HG02885 (cell line): ENCODE measurements at regions not wholly inside any gene's neighbourhood (a gene's known extent, or its start where the extent isn't known, plus 50 kb on each side); places are given as distances from the start of the nearest gene placed in this dataset.
"Not testable (repeated sequence)": the region's sequence is repeated elsewhere in the genome, so short reads cannot be mapped to it uniquely, and the experiment has no call there.

Experiments
- ATAC-seq: cut with Tn5 transposase; IDR thresholded peaks from one replicate; pipeline ENCODE4 v1.9.1; 2021; ENCODE audit warnings: mild to moderate bottlenecking; ENCODE audit not compliant: unreplicated experiment, poor library complexity

DNA sequence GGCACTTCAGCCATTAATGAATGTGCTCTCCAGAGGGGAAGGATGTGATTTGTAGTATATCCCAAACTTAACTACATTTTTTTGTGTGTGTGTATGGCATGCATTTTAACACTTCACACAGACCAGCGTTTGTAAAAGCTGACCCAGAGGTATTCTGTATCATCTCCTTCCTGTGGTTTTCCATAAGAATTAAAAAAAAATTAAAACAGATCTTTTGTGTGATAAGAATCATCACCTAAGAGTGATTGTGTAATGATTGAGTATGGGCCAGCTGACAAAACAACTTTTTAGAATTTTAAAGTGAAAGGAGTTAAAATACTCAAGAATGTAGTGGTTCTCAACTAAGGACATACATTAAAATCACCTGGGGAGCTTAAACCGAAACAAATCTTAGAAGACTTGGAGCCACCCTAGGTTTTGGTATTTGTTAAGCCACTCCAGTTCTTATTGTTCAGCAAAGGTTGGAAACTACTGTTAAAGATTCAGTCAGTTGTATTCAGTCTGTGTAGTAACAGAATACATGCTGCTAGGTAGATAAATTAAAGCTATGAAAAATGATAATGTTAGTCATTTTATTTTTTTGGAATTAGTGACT, 120.1 kb downstream of the HAUS1 start:
- ATAC-seq: no peak

DNA sequence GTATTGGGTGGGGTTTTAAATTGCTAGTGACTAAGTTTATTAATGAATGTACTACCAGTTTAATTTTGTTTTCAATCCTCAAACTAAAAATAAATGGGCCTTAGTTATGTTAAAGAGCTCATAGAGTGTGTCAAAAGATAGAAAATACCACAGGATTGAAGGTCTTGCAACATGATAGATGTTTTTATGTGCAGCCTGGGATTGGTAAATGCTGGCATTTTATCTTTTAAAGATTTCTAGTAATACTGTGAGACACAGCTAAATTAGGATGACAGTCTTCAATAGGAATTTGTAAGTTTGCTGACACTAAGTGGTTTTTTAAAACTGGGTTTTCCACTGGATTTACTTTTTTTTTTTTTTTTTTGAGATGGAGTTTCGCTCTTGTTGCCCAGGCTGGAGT, 122.3 kb downstream of the HAUS1 start:
- no peak for ATAC-seq

DNA sequence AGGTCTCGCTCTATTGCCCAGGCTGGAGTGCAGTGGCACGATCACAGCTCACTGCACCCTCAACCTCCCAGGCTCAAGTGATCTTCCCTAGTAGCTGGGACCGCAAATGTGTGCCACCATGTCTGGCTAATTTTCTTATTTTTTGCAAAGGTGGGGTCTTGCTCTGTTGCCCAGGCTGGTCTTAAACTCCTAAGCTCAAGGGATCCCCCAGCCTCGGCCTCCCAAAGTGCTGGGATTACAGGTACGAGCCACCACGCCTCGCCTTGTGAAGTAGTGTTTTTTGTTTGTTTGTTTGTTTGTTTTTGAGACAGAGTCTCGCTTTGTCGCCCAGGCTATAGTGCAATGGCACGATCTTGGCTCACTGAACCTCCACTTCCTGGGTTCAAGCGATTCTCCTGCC, 125.5 kb downstream of the HAUS1 start:
- not testable (repeated sequence) for ATAC-seq

DNA sequence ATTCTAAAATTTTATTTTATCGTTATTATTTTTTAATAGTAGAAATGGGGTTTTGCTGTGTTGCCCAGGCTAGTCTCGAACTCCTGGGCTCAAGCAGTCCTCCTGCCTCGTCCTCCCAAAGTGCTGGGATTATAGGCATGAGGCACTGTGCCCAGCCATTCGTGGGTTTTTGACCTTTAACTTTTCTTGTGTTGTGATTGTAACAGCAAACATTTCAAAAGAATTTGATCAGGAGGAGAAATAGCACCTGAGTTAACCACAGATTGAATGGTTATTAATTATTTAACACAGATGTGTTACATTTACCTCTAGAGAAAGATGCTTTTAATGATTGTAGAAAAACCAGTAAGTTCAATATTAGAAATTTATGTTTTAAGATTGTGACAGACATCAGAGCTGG, 132.0 kb downstream of the HAUS1 start:
- no peak for ATAC-seq

DNA sequence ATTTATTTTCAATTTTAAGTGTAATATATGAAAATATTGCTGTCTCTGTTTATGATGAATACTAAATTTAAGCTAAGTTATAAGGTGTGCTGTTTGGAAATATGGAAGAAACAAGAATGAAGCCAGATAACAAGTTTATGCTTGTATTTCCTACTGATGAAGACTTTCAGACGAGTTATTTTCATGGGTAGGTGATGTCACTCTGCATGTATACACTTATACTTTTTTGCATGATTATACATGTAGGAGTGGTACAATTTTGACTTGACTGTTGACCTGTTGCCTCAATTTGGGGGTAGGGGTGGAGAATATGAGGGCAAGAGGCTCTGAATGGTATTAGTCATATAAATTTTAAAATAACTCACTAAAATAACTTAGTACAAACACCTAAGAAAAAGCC, 133.7 kb downstream of the HAUS1 start:
- ATAC-seq: no peak

DNA sequence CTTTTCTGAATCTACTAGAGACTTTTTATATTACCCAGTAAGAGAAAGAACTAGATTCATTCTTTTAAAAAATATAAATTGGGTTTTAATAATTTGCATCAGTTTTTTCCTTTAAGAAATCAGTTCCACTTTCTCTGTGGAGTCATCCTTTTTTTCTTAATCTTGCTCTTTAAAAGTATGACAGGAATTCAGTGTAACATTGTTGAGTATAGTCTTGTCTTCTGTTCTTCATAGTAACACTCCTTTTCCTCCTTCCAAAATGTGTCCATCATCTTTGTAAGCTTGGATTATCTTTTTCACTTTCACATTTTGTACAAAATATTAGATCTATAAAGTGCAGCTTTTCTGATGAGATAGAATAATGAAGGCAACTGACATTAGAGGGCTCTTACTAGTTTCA, 135.4 kb downstream of the HAUS1 start:
- ATAC-seq: no peak

DNA sequence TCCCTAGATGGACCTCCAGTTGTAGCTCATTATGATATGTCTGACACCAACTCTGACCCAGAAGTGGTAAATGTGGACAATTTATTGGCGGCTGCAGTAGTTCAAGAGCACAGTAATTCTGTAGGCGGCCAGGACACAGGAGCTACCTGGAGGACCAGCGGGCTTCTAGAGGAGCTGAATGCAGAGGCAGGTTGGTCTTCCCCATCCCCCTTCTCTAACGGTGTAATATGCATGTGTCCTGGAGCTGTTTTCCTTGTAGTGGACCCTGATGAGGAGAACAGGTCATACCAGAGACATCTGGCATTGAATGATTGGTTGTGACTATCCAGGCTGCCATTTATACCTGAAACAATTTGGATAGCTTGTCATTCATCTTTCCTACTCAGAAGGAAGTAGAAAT, 135.8 kb downstream of the HAUS1 start:
- no peak for ATAC-seq

DNA sequence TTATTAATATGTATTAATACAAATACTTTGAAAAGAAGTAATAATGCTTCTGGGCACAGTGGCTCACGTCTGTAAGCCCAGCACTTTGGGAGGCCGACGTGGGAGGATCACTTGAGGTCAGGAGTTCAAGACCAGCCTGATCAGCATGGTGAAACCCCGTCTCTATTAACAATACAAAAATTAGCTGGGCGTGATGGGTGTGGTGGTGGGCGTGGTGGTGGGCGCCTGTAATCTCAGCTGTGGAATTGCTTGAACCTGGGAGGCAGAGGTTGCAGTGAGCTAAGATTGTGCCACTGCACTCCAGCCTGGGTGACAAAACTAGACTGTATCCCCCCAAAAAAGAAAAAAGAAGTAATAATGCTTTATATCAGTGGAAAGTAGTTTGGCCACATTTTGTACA, 137.2 kb downstream of the HAUS1 start:
- ATAC-seq: not testable (repeated sequence)

DNA sequence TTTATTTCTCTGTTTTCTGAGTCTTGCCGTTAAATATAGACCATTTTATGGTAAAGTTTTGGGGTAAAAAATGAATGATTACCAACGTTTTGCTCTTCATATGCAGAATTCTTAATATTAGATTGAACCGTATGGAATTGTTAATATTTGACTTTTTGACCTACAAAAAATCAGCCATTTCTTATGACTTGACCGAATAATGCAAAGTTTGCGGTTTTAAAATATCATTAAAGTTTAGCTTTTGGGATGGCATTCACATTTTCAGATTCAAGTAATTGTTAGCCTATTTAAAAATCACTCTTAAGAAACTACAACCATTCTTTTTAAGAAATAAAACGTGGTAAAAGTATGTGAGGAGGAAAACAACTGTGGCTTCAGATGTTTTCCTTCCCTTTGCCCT, 138.0 kb downstream of the HAUS1 start:
- ATAC-seq: no peak

DNA sequence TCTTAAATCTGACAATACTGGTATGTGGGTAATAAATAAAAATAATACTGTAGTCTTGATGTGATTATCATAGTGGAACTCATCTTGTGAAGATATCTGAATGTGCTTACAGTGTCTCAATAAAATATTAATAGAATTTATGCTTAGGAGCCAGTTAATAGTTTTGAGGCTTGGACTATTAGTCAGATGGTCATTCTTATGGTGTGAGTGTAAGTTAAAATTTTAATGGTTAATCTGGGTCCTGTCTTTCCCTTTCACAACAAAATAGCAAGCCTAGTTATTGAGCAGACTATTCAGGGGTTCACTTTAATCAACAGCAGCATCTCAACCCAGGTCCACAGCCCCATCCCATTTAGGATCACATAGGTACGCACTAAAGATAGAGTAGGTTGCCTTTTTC, 138.9 kb downstream of the HAUS1 start:
- ATAC-seq: no peak

DNA sequence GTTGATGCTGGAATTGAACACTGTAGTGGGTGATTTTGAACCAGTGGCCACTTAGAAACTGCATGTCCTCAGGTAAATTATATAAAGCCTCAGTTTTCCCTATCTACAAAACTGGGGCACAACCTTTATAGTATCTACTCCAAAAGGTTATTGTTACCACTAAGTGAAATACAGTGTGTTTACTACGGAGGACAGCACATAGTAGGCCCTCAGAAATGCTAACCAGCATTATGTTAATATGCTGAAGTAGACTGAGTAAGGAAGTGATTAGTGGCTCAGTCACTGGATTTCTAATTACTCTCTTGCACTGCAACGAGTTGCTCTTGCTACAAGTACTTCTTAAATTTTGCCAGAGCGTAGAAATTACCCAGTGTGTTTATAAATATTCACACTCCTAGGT, 139.5 kb downstream of the HAUS1 start:
- ATAC-seq: no peak

DNA sequence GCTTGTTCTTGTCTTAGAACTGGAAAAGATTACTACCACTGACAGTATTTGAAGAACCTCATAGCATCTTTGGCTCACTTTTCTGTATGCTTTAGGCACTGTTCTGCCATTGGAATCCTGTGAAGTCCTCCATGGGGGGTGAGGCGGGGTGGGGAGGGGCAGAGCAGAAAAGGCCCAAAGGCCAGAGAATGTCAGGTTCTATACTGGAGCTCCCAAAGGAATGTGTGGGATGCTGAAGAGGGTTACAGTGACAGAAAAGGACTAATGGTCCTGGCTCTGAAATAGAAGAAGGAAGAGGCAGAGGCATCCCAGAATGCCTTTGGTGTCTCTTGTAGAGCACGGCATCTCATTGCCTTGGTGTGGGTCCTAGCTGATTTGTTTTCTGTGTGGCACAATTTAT, 141.9 kb downstream of the HAUS1 start:
- ATAC-seq: no peak

DNA sequence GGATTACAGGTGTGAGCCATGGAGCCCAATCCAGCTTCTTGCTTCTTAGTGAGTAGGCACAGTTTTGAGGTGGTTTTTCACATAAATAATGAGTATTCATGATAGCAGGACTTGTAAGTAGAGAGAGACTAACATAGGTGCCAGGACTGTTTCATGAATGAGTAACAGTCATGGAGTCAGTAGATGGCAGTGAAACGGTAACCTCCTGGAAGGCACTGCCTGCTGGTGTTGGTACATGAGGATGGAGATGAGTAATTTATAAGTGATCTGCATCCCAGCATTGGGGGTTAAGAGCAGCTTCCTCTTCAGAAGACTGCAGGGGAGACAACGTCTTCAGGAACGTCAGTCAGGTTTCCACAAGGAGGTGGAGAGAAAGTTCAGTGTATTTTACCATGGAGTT, 143.8 kb downstream of the HAUS1 start:
- ATAC-seq: no peak

DNA sequence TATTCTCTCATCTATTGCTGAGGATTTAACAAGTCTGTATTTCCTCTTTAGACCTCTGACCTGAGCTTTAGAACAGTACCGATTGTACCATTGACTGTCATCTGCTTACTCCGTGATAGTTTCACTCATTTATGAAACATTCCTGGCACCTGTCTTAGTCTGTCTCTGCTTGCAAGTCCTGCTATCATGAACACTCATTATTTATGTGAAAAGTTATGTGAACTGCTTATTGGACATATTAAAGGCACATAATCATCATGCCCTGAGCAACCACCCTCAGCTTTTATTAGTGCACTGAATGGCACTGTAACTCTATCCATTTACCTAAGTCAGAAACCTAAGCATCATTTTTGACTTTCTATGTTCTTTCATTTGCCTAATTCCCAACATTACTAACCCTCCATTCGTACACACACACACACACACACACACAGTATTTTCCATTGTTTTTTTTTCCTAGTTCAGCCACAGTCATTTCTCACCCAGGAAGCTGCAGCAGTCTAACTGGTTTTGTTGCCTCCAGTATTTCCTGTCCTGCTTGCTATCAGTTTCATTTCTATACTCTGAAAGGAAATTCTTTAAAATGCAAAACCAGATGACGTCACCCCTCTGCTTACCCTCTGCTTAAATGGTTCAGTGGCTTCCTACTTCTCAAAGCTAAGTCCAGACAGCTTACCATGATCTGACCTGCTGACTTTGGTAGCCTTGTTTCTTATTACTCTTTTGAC, 146.1 kb downstream of the HAUS1 start:
- peak; percentile 99 for ATAC-seq

DNA sequence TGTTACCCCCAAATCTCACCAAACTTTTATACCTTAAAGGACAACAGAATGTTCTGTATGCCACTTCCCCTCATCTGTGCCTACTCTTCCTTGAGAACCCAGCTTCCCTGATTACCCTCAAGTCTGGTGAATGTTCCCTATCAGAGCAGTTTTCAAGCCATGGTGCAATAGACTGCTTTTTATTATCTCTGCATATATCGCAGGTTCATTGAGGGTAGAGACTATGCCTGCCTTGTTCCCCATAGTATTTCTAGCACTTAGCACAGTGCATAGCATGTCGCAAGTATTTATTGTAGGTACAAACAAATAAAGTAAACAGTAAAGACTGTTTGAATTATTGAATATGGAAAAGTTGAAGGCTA, 146.6 kb downstream of the HAUS1 start:
- no peak for ATAC-seq

DNA sequence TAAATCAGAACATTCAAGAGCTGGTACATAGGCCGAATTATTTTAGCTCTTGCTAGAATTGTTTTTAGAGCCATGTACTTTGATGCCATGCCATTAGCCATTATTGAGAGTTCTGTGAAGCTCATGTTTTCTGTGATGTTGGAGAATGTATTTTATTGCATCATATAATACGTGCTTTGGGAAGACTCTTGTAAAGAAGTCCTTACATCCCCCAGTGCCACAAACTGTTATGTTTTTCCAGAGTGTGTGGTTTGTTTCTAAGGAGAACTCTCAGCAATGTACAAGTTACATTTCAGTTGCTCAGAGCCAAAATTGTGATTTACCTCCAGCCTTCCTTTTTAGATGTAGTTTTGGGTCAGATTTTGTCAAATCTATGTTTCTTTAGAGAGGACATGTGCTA, 148.6 kb downstream of the HAUS1 start:
- no peak for ATAC-seq

DNA sequence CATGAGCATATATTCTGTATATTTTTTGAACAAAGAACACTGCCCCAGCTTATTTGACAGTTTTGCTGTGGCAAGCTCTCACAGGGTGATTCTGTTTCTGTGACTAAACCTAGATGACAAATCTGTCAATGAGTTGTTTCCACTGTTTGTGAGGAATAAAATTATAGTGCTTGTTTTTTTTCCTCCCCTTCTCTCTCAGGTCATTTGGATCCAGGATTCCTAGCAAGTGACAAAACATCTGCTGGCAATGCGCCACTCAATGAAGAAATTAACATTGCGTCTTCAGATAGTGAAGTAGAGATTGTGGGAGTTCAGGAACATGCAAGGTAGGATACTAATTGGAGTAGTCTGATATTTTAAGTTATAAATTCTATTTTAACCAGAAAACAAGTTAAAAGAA, 149.3 kb downstream of the HAUS1 start:
- no peak for ATAC-seq

DNA sequence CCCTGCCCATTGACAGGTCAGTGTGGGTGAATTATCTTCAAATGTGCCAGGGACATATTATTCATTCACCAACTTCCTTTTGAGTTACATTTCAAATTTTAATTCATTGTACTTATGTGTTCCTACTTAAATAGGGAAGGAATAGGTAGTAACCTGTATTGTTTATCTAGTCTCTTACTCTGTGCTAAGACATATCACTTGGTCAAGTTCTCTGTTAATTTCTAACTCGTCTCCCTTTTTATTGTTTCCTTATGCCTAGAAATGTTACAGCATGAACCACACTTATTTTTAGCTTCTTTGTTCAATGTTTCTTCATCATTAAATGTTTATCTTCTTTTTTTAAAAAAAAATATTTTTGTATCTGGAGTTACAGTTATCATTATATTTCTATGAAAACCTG, 151.9 kb downstream of the HAUS1 start:
- no peak for ATAC-seq

DNA sequence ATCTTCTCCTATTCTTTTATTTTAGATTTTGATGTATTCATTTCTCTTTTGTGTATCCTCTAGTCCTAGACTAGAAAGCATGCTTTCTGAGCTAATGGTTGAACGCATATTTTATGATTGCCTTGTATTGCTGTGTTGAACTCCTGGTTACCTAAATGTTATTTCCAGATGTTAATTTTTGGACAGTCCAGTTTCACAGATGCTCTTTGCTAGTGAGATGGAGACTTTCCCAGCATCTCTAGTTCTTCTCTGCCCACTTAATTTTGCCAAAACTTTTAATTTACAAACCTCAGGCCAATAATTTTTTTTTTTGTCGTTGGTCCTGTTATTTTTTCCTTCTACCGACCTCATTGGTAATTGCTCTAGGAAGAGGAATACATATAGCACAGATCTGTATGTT, 153.2 kb downstream of the HAUS1 start:
- no peak for ATAC-seq

DNA sequence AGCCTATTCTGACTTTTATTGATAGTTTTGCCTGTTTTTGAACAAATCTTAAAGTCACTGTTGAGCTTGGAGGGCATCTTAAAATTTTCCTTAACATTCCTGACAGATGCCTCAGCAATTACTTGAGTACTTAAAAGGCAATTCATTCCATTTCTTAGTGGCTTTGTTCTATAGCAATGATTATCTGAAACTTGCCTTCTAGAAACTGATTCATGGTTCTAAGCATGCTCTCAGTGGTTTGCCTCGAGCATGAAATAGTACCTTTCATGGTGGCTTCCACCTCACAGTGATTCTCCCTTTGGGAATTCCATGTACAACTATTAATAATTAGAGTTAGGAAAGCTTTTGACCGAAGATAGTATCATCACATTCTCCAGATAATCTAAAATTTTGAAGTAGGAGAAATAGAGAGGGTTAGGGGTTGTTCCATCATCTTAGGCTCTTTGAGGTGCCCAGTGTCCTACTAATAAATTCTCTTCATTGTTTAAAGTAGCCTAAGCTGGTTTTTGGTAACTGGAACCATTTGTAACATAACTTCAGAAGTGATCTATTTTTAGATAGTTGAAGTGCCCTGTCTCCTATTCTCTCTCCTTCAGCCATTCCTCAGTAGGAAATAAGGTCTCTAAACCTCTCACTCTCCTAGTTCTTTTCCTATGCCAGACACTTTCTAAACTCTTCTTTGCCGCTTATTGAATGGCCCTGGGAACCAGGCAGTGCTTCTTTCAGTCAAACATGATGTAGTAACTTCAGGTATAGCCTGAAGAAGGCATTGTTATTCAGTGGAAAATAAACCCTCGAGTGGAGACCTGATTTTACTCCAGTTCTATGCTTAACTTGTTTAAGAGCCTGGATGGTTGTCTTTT, 156.1 kb downstream of the HAUS1 start:
- no peak for ATAC-seq

DNA sequence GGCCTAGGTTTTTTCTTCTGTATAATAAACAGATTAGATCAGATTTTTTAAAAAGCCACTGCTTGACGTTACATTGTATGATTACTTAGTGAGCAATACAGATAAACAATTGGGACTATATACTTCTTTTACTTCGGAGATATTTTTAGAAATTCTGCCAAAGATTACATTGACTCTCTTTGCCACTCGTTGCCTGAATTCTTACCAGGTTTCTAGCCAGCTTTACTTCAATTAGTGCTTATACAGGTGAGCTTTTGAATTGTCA, 156.6 kb downstream of the HAUS1 start:
- ATAC-seq: no peak

DNA sequence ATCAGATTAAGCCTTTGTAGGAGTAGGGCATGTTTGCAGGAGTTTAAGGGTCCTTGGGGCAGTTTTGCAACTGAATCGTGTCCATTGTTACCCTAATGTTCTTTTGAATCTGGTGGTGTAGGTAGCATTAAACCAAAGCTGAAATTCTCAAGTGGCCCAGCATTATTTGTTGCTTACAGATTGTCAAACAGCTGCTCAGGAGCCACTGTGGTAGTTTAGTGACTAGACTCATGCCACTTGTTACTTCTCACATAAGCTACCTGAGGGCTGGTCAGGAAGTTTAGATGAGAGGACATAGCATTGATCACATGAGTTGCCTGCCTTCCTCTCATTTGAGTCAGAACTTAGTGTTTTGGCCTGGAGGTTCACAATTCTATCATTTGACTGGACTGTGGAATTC, 157.6 kb downstream of the HAUS1 start:
- no peak for ATAC-seq
